C4-2B (cell line): ENCODE measurements at regions not wholly inside any gene's neighbourhood (a gene's known extent, or its start where the extent isn't known, plus 50 kb on each side); places are given as distances from the start of the nearest gene placed in this dataset.

Source experiments
- CTCF ChIP-seq: fragments of 450-650 bp; conservative IDR thresholded peaks from 2 replicates; pipeline ENCODE4 v1.5.1; 2017; ENCODE audit warnings: mild to moderate bottlenecking
- ZFX ChIP-seq: fragments of 450-650 bp; IDR thresholded peaks from 2 replicates; pipeline ENCODE4 v1.6.1; 2017

- no peak for TF ChIP-seq CTCF
- TF ChIP-seq ZFX: no peak
Measured at GRCh38 chr20:22520381-22520780, 64.0 kb downstream of the FOXA2 start.
